ENCODE measurements at regions not wholly inside any gene's neighbourhood (a gene's known extent, or its start where the extent isn't known, plus 50 kb on each side); places are given as distances from the start of the nearest gene placed in this dataset.

GRCh38 chr16:54587176-54587515 lies 300.6 kb upstream of the IRX3 start:
- Histone ChIP-seq H3K36me3 (no peaks in the 10 kb centered on the region), H3K27me3 (peaks cover 0 to 16% (median 0%) of the 10 kb centered on the region in 4 donors)

GRCh38 chr16:54586474-54587175 lies 300.0 kb upstream of the IRX3 start:
- intact Hi-C loops (cut with DNase I), result no loop called here
- no peaks in the 10 kb centered on the region for H3K9me3 ChIP-seq
- DNase-seq, result no peak
- no peak overlapping the region for H3K27ac ChIP-seq
- TF ChIP-seq POLR2A (IDR thresholded peaks at IDR 0.05) (no peak), CTCF (IDR thresholded peaks at IDR 0.05) (no peak)
- peaks cover 0 to 12% (median 0%) of the 10 kb centered on the region in 4 donors for H3K27me3 ChIP-seq
- no peaks in the 10 kb centered on the region for H3K36me3 ChIP-seq
- WGBS, 2 donors, result 78 to 84% methylated on average over 4 of the region's 4 CpGs
- H3K4me3 ChIP-seq, result no peak overlapping the region
- no peaks in the 10 kb centered on the region for H3K4me1 ChIP-seq

More at GRCh38 chr16:54587176-54587515, 300.6 kb upstream of the IRX3 start:
- WGBS, 2 donors, result 66 to 94% methylated on average over 2 to 3 of the region's 3 CpGs
- no peak overlapping the region for H3K4me3 ChIP-seq
- DNase-seq, result no peak
- H3K9me3 ChIP-seq, result no peaks in the 10 kb centered on the region
- H3K27ac ChIP-seq, result no peak overlapping the region
- H3K4me1 ChIP-seq, result no peaks in the 10 kb centered on the region
- TF ChIP-seq POLR2A (IDR thresholded peaks at IDR 0.05) (no peak), CTCF (IDR thresholded peaks at IDR 0.05) (no peak)
- intact Hi-C loops (cut with DNase I), result no loop called here

- no peak for DNase-seq
- Histone ChIP-seq H3K27ac (no peak overlapping the region), H3K9me3 (no peaks in the 10 kb centered on the region), H3K4me1 (no peaks in the 10 kb centered on the region), H3K27me3 (peaks cover 0 to 11% (median 0%) of the 10 kb centered on the region in 4 donors), H3K36me3 (no peaks in the 10 kb centered on the region), H3K4me3 (no peak overlapping the region)
- intact Hi-C loops (cut with DNase I), result no loop called here
- 68 to 79% methylated on average over 12 to 13 of the region's 14 CpGs for WGBS, 2 donors
- TF ChIP-seq CTCF (IDR thresholded peaks at IDR 0.05) (no peak), POLR2A (IDR thresholded peaks at IDR 0.05) (no peak)
Observed at GRCh38 chr16:54585998-54586340, 299.4 kb upstream of the IRX3 start.

GRCh38 chr16:54585094-54585997 lies 298.8 kb upstream of the IRX3 start:
- Histone ChIP-seq H3K27ac (no peak overlapping the region), H3K4me3 (no peak overlapping the region), H3K27me3 (peaks cover 0 to 11% (median 0%) of the 10 kb centered on the region in 4 donors), H3K36me3 (no peaks in the 10 kb centered on the region), H3K4me1 (no peaks in the 10 kb centered on the region), H3K9me3 (no peaks in the 10 kb centered on the region)
- DNase-seq, result no peak
- 68 to 78% methylated on average over 20 to 21 of the region's 21 CpGs for WGBS, 2 donors
- TF ChIP-seq CTCF (IDR thresholded peaks at IDR 0.05), result no peak
- TF ChIP-seq POLR2A (IDR thresholded peaks at IDR 0.05), result no peak
- intact Hi-C loops (cut with DNase I), result no loop called here

- no peak overlapping the region for H3K27ac ChIP-seq
- H3K9me3 ChIP-seq, result no peaks in the 10 kb centered on the region
- intact Hi-C loops (cut with DNase I), result no loop called here
- DNase-seq, result no peak
- H3K4me3 ChIP-seq, result no peak overlapping the region
- H3K27me3 ChIP-seq, result peaks cover 0 to 11% (median 0%) of the 10 kb centered on the region in 4 donors
- no peaks in the 10 kb centered on the region for H3K36me3 ChIP-seq
- H3K4me1 ChIP-seq, result no peaks in the 10 kb centered on the region
- 68 to 75% methylated on average over 3 of the region's 3 CpGs for WGBS, 2 donors
- TF ChIP-seq CTCF (IDR thresholded peaks at IDR 0.05), result no peak
- TF ChIP-seq POLR2A (IDR thresholded peaks at IDR 0.05), result no peak
Observed at GRCh38 chr16:54584121-54584520, 297.5 kb upstream of the IRX3 start.
